ENCODE measurements at regions not wholly inside any gene's neighbourhood (a gene's known extent, or its start where the extent isn't known, plus 50 kb on each side); places are given as distances from the start of the nearest gene placed in this dataset.
"Not testable (repeated sequence)": the region's sequence is repeated elsewhere in the genome, so short reads cannot be mapped to it uniquely, and the experiment has no call there.

- DNase-seq (ENCODE audit: low read depth): no peak
These were observed 112.5 kb downstream of the FAM50B start for GRCh38 chr6:3961581-3962215.

- DNase-seq (ENCODE audit: low read depth): peak; percentile 18
These were observed 113.4 kb downstream of the FAM50B start for GRCh38 chr6:3962291-3963280.

- no peak for DNase-seq (ENCODE audit: low read depth)
These were observed 114.3 kb downstream of the FAM50B start for GRCh38 chr6:3963426-3963825.

- DNase-seq (ENCODE audit: low read depth): peak; percentile 29
These were observed 113.7 kb downstream of the FAM217A start for GRCh38 chr6:3965071-3965718.

- DNase-seq (ENCODE audit: low read depth): no peak
These were observed 112.5 kb downstream of the FAM217A start for GRCh38 chr6:3966426-3966825.

GRCh38 chr6:3970097-3970496 lies 108.8 kb downstream of the FAM217A start:
- no peak for DNase-seq (ENCODE audit: low read depth)

- DNase-seq (ENCODE audit: low read depth): not testable (repeated sequence)
These were observed 105.8 kb downstream of the FAM217A start for GRCh38 chr6:3973152-3973551.

GRCh38 chr6:3977875-3978711 lies 100.8 kb downstream of the FAM217A start:
- peak; percentile 86 for DNase-seq (ENCODE audit: low read depth)

- DNase-seq (ENCODE audit: low read depth): not testable (repeated sequence)
These were observed 100.0 kb downstream of the FAM217A start for GRCh38 chr6:3978966-3979365.

GRCh38 chr6:3981917-3982316 lies 97.0 kb downstream of the FAM217A start:
- DNase-seq (ENCODE audit: low read depth): no peak

GRCh38 chr6:3983778-3984177 lies 95.2 kb downstream of the FAM217A start:
- no peak for DNase-seq (ENCODE audit: low read depth)

GRCh38 chr6:3984494-3984893 lies 94.4 kb downstream of the FAM217A start:
- DNase-seq (ENCODE audit: low read depth): no peak

- DNase-seq (ENCODE audit: low read depth): no peak
These were observed 92.7 kb downstream of the FAM217A start for GRCh38 chr6:3986241-3986640.

GRCh38 chr6:3987053-3987452 lies 91.9 kb downstream of the FAM217A start:
- DNase-seq (ENCODE audit: low read depth): peak; percentile 55

- DNase-seq (ENCODE audit: low read depth): no peak
These were observed 91.4 kb downstream of the FAM217A start for GRCh38 chr6:3987576-3987975.

- peak; percentile 91 for DNase-seq (ENCODE audit: low read depth)
These were observed 88.0 kb downstream of the FAM217A start for GRCh38 chr6:3990692-3991491.

- DNase-seq (ENCODE audit: low read depth): no peak
These were observed 87.0 kb downstream of the FAM217A start for GRCh38 chr6:3991941-3992340.

- DNase-seq (ENCODE audit: low read depth): no peak
These were observed 82.6 kb downstream of the FAM217A start for GRCh38 chr6:3996349-3996748.

- no peak for DNase-seq (ENCODE audit: low read depth)
These were observed 81.7 kb downstream of the FAM217A start for GRCh38 chr6:3997177-3997770.
